NCI-H460 (cell line): ENCODE measurements at regions not wholly inside any gene's neighbourhood (a gene's known extent, or its start where the extent isn't known, plus 50 kb on each side); places are given as distances from the start of the nearest gene placed in this dataset.
"Not testable (repeated sequence)": the region's sequence is repeated elsewhere in the genome, so short reads cannot be mapped to it uniquely, and the experiment has no call there.

Source experiments
- DNase-seq: peaks from one replicate; pipeline ENCODE4 v3.0.0-alpha.2; 2016; ENCODE audit warnings: low read depth; ENCODE audit errors: extremely low read depth

GRCh38 chrX:33989936-33990335 is 142.2 kb downstream of the FAM47A start:
- no peak for DNase-seq

- no peak for DNase-seq
Measured at GRCh38 chrX:33987458-33987857, 144.7 kb downstream of the FAM47A start.

- DNase-seq = no peak
Measured at GRCh38 chrX:33974676-33975075, 157.4 kb downstream of the FAM47A start.

GRCh38 chrX:33970028-33970967 is 161.8 kb downstream of the FAM47A start:
- DNase-seq = no peak

- DNase-seq = no peak
Measured at GRCh38 chrX:33969105-33969504, 163.0 kb downstream of the FAM47A start.

- DNase-seq = no peak
Measured at GRCh38 chrX:33968611-33969010, 163.5 kb downstream of the FAM47A start.

GRCh38 chrX:33949300-33949699 is 182.8 kb downstream of the FAM47A start:
- no peak for DNase-seq

GRCh38 chrX:33926249-33926648 is 205.9 kb downstream of the FAM47A start:
- DNase-seq = not testable (repeated sequence)

GRCh38 chrX:33923262-33923661 is 208.9 kb downstream of the FAM47A start:
- DNase-seq = no peak

- DNase-seq = no peak
Measured at GRCh38 chrX:33909836-33910235, 222.3 kb downstream of the FAM47A start.

- DNase-seq = no peak
Measured at GRCh38 chrX:33908898-33909297, 223.2 kb downstream of the FAM47A start.

- no peak for DNase-seq
Measured at GRCh38 chrX:33908074-33908473, 224.0 kb downstream of the FAM47A start.

GRCh38 chrX:33906971-33907370 is 225.1 kb downstream of the FAM47A start:
- DNase-seq = no peak

- no peak for DNase-seq
Measured at GRCh38 chrX:33892670-33893069, 239.4 kb downstream of the FAM47A start.

- no peak for DNase-seq
Measured at GRCh38 chrX:33855251-33855650, 276.9 kb downstream of the FAM47A start.

- DNase-seq = not testable (repeated sequence)
Measured at GRCh38 chrX:33852146-33852545, 280.0 kb downstream of the FAM47A start.

GRCh38 chrX:33840176-33840575 is 291.9 kb downstream of the FAM47A start:
- no peak for DNase-seq

GRCh38 chrX:33831211-33831610 is 300.9 kb downstream of the FAM47A start:
- no peak for DNase-seq

- DNase-seq = no peak
Measured at GRCh38 chrX:33817266-33817665, 314.8 kb downstream of the FAM47A start.

GRCh38 chrX:33808636-33809035 is 323.5 kb downstream of the FAM47A start:
- DNase-seq = no peak

GRCh38 chrX:33784548-33784947 is 347.6 kb downstream of the FAM47A start:
- DNase-seq = no peak

GRCh38 chrX:33741807-33742206 is 390.3 kb downstream of the FAM47A start:
- no peak for DNase-seq

- no peak for DNase-seq
Measured at GRCh38 chrX:33735182-33735581, 396.9 kb downstream of the FAM47A start.
